GM18517 (cell line): ENCODE measurements at regions not wholly inside any gene's neighbourhood (a gene's known extent, or its start where the extent isn't known, plus 50 kb on each side); places are given as distances from the start of the nearest gene placed in this dataset.

Source experiments
- ATAC-seq: cut with Tn5 transposase; IDR thresholded peaks from one replicate; pipeline ENCODE4 v1.9.1; 2021; ENCODE audit warnings: mild to moderate bottlenecking, moderate library complexity; ENCODE audit not compliant: unreplicated experiment

- no peak for ATAC-seq
These were observed 1517.5 kb upstream of the ZEB2 start for GRCh38 chr2:146037334-146037870.

- ATAC-seq = no peak
These were observed 1511.2 kb upstream of the ZEB2 start for GRCh38 chr2:146031158-146031557.

GRCh38 chr2:146027156-146027555 lies 1507.2 kb upstream of the ZEB2 start:
- no peak for ATAC-seq

GRCh38 chr2:146025519-146025918 lies 1505.6 kb upstream of the ZEB2 start:
- no peak for ATAC-seq

GRCh38 chr2:146024212-146024743 lies 1504.4 kb upstream of the ZEB2 start:
- no peak for ATAC-seq

GRCh38 chr2:146004462-146004861 lies 1484.5 kb upstream of the ZEB2 start:
- no peak for ATAC-seq

GRCh38 chr2:146003337-146003736 lies 1483.4 kb upstream of the ZEB2 start:
- ATAC-seq = no peak

- no peak for ATAC-seq
These were observed 1475.0 kb upstream of the ZEB2 start for GRCh38 chr2:145994910-145995309.

- no peak for ATAC-seq
These were observed 1472.7 kb upstream of the ZEB2 start for GRCh38 chr2:145992572-145992971.

- ATAC-seq = no peak
These were observed 1467.9 kb upstream of the ZEB2 start for GRCh38 chr2:145987793-145988192.

GRCh38 chr2:145985517-145985916 lies 1465.6 kb upstream of the ZEB2 start:
- no peak for ATAC-seq

- no peak for ATAC-seq
These were observed 1464.7 kb upstream of the ZEB2 start for GRCh38 chr2:145984580-145984979.

GRCh38 chr2:145980318-145980717 lies 1460.4 kb upstream of the ZEB2 start:
- ATAC-seq = no peak

- no peak for ATAC-seq
These were observed 1455.5 kb upstream of the ZEB2 start for GRCh38 chr2:145975406-145975805.

- ATAC-seq = no peak
These were observed 1441.9 kb upstream of the ZEB2 start for GRCh38 chr2:145961846-145962245.

GRCh38 chr2:145960479-145961163 lies 1440.7 kb upstream of the ZEB2 start:
- no peak for ATAC-seq

GRCh38 chr2:145958611-145959010 lies 1438.7 kb upstream of the ZEB2 start:
- ATAC-seq = no peak

GRCh38 chr2:145957929-145958328 lies 1438.0 kb upstream of the ZEB2 start:
- no peak for ATAC-seq

GRCh38 chr2:145939949-145940348 lies 1420.0 kb upstream of the ZEB2 start:
- no peak for ATAC-seq

- no peak for ATAC-seq
These were observed 1415.1 kb upstream of the ZEB2 start for GRCh38 chr2:145935016-145935415.

- ATAC-seq = no peak
These were observed 1412.0 kb upstream of the ZEB2 start for GRCh38 chr2:145931781-145932395.

- no peak for ATAC-seq
These were observed 1410.4 kb upstream of the ZEB2 start for GRCh38 chr2:145930318-145930717.
